A549 (cell line): ENCODE measurements at regions not wholly inside any gene's neighbourhood (a gene's known extent, or its start where the extent isn't known, plus 50 kb on each side); places are given as distances from the start of the nearest gene placed in this dataset.

Experiments used
- ATAC-seq, 2 experiments: fragments of 200-7000 bp in 1 of 2; fragments of >200 bp in 1 of 2; cut with Nextera tagmentation in 1 of 2; cut with Tn5 transposase in 1 of 2; 3 replicates each; pipeline versions ENCODE4 v1.8.0 to v1.9.1; 2018 to 2020; ENCODE audit warnings: mild to moderate bottlenecking in 1 of 2, moderate library complexity in 1 of 2
- CTCF ChIA-PET: fragments of 300-600 bp; sonication (Branson Sonifier 250); formaldehyde crosslinking; extraction: SDS; loops from one replicate; lab custom pipeline; 2021; ENCODE audit warnings: antibody characterized with exemption, inconsistent platforms; lab: Yijun Ruan, JAX
- POLR2A ChIA-PET: fragments of 350-600 bp; formaldehyde crosslinking; extraction: SDS; loops from one replicate; lab custom pipeline; 2021; ENCODE audit warnings: antibody characterized with exemption, inconsistent platforms; lab: Yijun Ruan, JAX
- DNase-seq, 2 experiments: peaks; one replicate each; pipeline versions ENCODE4 v3.0.0 to v3.0.0-alpha.2; 2011 to 2016; ENCODE audit warnings: low read depth in 1 of 2, low spot score in 1 of 2
- FAIRE-seq: peaks from 2 replicates; lab custom pipeline; 2011; peaks lifted over from hg19 to GRCh38; lab: Jason Lieb, UNC
- H3K27ac ChIP-seq, 2 experiments: fragments of >200 bp; sonication (Bioruptor Twin); formaldehyde crosslinking; 3 replicates each; pipeline ENCODE4 v1.5.1; 2016 to 2017
- H3K4me1 ChIP-seq: fragments of >200 bp; sonication (Bioruptor Twin); formaldehyde crosslinking; 3 replicates; pipeline ENCODE4 v1.6.1; 2016
- H3K4me2 ChIP-seq: fragments of >200 bp; sonication (Bioruptor Twin); formaldehyde crosslinking; 3 replicates; pipeline ENCODE4 v1.6.1; 2016
- H3K4me3 ChIP-seq: fragments of >200 bp; sonication (Bioruptor Twin); formaldehyde crosslinking; 3 replicates; pipeline ENCODE4 v1.5.1; 2016
- H3K9me3 ChIP-seq: fragments of >200 bp; sonication (Bioruptor Twin); formaldehyde crosslinking; 3 replicates; pipeline ENCODE4 v1.6.1; 2016
- ATOH8 ChIP-seq: fragments of 250-450 bp; sonication (Bioruptor Pico); IDR thresholded peaks from 2 replicates; pipeline ENCODE4 v1.5.0; 2020; ENCODE audit warnings: low read depth, mild to moderate bottlenecking, moderate library complexity
- BHLHE40 ChIP-seq: IDR thresholded peaks from 2 replicates; pipeline ENCODE4 v1.6.1; 2012; ENCODE audit warnings: low read depth, low read length, inconsistent platforms
- CBX8 ChIP-seq: fragments of 200-600 bp; sonication (generic); IDR thresholded peaks from 2 replicates; pipeline ENCODE4 v1.6.1; 2016
- CHD2 ChIP-seq: fragments of 150-350 bp; IDR thresholded peaks from 2 replicates; pipeline ENCODE4 v1.6.1; 2014; ENCODE audit warnings: low read length; ENCODE audit not compliant: partially characterized antibody
- CTCF ChIP-seq: fragments of >200 bp; sonication (Bioruptor Twin); formaldehyde crosslinking; IDR thresholded peaks from 3 replicates; pipeline ENCODE4 v1.5.1; 2016
- EHF ChIP-seq: fragments of 250-450 bp; sonication (Bioruptor Pico); IDR thresholded peaks from 2 replicates; pipeline ENCODE4 v1.5.0; 2020; ENCODE audit warnings: mild to moderate bottlenecking
- EP300 ChIP-seq, 2 experiments: fragments of >200 bp; sonication (Bioruptor Twin); formaldehyde crosslinking; IDR thresholded peaks; 2 replicates in 1 of 2; 3 replicates in 1 of 2; pipeline ENCODE4 v1.6.1; 2016 to 2017
- FOSL2 ChIP-seq, 2 experiments: fragments of 450-650 bp in 1 of 2; fragments of >200 bp in 1 of 2; sonication (Bioruptor Twin) in 1 of 2; formaldehyde crosslinking; IDR thresholded peaks; 2 replicates each; pipeline versions ENCODE4 v1.5.0 to v1.6.1; 2016 to 2020; ENCODE audit warnings: mild to moderate bottlenecking in 1 of 2, moderate library complexity in 1 of 2
- FOXS1 ChIP-seq: fragments of 250-450 bp; sonication (Bioruptor Pico); IDR thresholded peaks from 2 replicates; pipeline ENCODE4 v1.5.0; 2020; ENCODE audit warnings: mild to moderate bottlenecking, moderate library complexity
- GATA3 ChIP-seq: IDR thresholded peaks from 2 replicates; pipeline ENCODE4 v1.6.1; 2012; ENCODE audit warnings: borderline replicate concordance
- KDM5A ChIP-seq: fragments of 200-600 bp; sonication (generic); IDR thresholded peaks from 2 replicates; pipeline ENCODE4 v1.6.1; 2016; ENCODE audit warnings: antibody characterized with exemption, mild to moderate bottlenecking
- MAFK ChIP-seq: fragments of 450-650 bp; IDR thresholded peaks from 2 replicates; pipeline ENCODE4 v1.6.1; 2014; ENCODE audit not compliant: partially characterized antibody
- MAX ChIP-seq: IDR thresholded peaks from 2 replicates; pipeline ENCODE4 v1.6.1; 2012
- MAZ ChIP-seq: fragments of 150-350 bp; IDR thresholded peaks from 2 replicates; pipeline ENCODE4 v1.6.1; 2014; ENCODE audit warnings: antibody characterized with exemption, low read depth, low read length, borderline replicate concordance
- MYC ChIP-seq: IDR thresholded peaks from 2 replicates; pipeline ENCODE4 v1.6.1; 2012; ENCODE audit warnings: mild to moderate bottlenecking, inconsistent platforms, low read length, improper control_type of control experiment, borderline replicate concordance
- NFE2L2 ChIP-seq: fragments of 150-350 bp; conservative IDR thresholded peaks from 2 replicates; pipeline ENCODE4 v1.6.1; 2014; ENCODE audit warnings: low read length
- PBX3 ChIP-seq: IDR thresholded peaks from 2 replicates; pipeline ENCODE4 v1.6.1; 2012
- POLR2A ChIP-seq: IDR thresholded peaks from 2 replicates; pipeline ENCODE4 v1.6.1; 2012; ENCODE audit warnings: mild to moderate bottlenecking, low read length
- POLR2AphosphoS2 ChIP-seq: conservative IDR thresholded peaks from 2 replicates; pipeline ENCODE4 v1.6.1; 2012; ENCODE audit warnings: low read length, improper control_type of control experiment, inconsistent platforms
- RAD21 ChIP-seq, 2 experiments: fragments of >200 bp in 1 of 2; sonication (Bioruptor Twin) in 1 of 2; formaldehyde crosslinking in 1 of 2; IDR thresholded peaks in 1 of 2; conservative IDR thresholded peaks in 1 of 2; 2 replicates in 1 of 2; 3 replicates in 1 of 2; pipeline ENCODE4 v1.6.1; 2012 to 2018; ENCODE audit warnings: inconsistent platforms in 1 of 2
- RARB ChIP-seq: fragments of 250-450 bp; sonication (Bioruptor Pico); IDR thresholded peaks from 2 replicates; pipeline ENCODE4 v1.8.0; 2021; ENCODE audit warnings: mild to moderate bottlenecking, moderate library complexity
- REST ChIP-seq: fragments of 200-600 bp; sonication (generic); IDR thresholded peaks from 2 replicates; pipeline ENCODE4 v1.6.1; 2016; ENCODE audit warnings: antibody characterized with exemption, mild to moderate bottlenecking, moderate library complexity
- SREBF2 ChIP-seq: fragments of 450-650 bp; IDR thresholded peaks from 2 replicates; pipeline ENCODE4 v1.6.1; 2014; ENCODE audit warnings: mild to moderate bottlenecking, moderate library complexity
- USF2 ChIP-seq: fragments of 450-650 bp; IDR thresholded peaks from 2 replicates; pipeline ENCODE4 v1.6.1; 2014; ENCODE audit warnings: antibody characterized with exemption
- ZNF302 ChIP-seq: fragments of 250-450 bp; sonication (Bioruptor Pico); IDR thresholded peaks from 2 replicates; pipeline ENCODE4 v1.9.0; 2021; ENCODE audit warnings: inconsistent platforms, mild to moderate bottlenecking, moderate library complexity
- ZSCAN20 ChIP-seq: fragments of 250-450 bp; sonication (Bioruptor Pico); IDR thresholded peaks from 2 replicates; pipeline ENCODE4 v1.8.0; 2022; ENCODE audit warnings: mild to moderate bottlenecking, moderate library complexity
- WGBS: methylation state at CpG from one replicate; pipeline ENCODE4 v1.1.6; 2017; ENCODE audit errors: missing lambda C conversion rate; 5-methylcytosine and 5-hydroxymethylcytosine counted together

GRCh38 chr2:18975506-18976167 is 382.8 kb downstream of the OSR1 start:
- no peak for TF ChIP-seq CHD2
- TF ChIP-seq ZNF302, result no peak
- no peak for TF ChIP-seq POLR2AphosphoS2
- TF ChIP-seq CTCF, result no peak
- no peak for TF ChIP-seq KDM5A
- no peak for TF ChIP-seq REST
- TF ChIP-seq MAX, result no peak
- no peak for TF ChIP-seq GATA3
- TF ChIP-seq, all 56 proteins: peak for 0
- Histone ChIP-seq H3K4me2 (no peak overlapping the region), H3K9me3 (no peaks in the 10 kb centered on the region), H3K27ac (no peak overlapping the region), H3K4me1 (peaks cover 13% of the 10 kb centered on the region), H3K4me3 (no peak overlapping the region)
- POLR2A ChIA-PET, result no interaction called here
- DNase-seq, result no peak
- CTCF ChIA-PET, result interaction anchor here (1.1 kb wide), 1 partner anchor 52 kb away, joined by 3 read pairs; no protein-coding TSS in a partner anchor
- WGBS, result 65% methylated on average over 9 of the region's 9 CpGs
- no peak for FAIRE-seq
- no peak for ATAC-seq

- DNase-seq (no peak), ATAC-seq (no peak), FAIRE-seq (no peak)
- H3K27ac ChIP-seq, result no peak overlapping the region
- ChIA-PET POLR2A (no interaction called here), CTCF (interaction anchor here (0.6 to 1.0 kb wide), 3 partner anchors 33 to 854 kb away, joined by 3 to 4 read pairs (median 3); no protein-coding TSS in a partner anchor)
- H3K4me1 ChIP-seq, result peaks cover 20% of the 10 kb centered on the region
- TF ChIP-seq RAD21 (conservative IDR thresholded peaks at IDR 0.05 in 1 of 2, IDR thresholded peaks at IDR 0.05 in 1 of 2) (no peak), POLR2AphosphoS2 (no peak), RARB (CRISPR knock-in tag) (no peak), NFE2L2 (no peak), ZSCAN20 (CRISPR knock-in tag) (no peak), FOSL2 (IDR thresholded peaks at IDR 0.05) (no peak), FOSL2 (CRISPR knock-in tag; IDR thresholded peaks at IDR 0.05) (peak; percentile 23; the same call in 1 of the 2 replicates), CHD2 (no peak)
- no peak overlapping the region for H3K4me3 ChIP-seq
- peak overlapping the region; percentile 47; the same call in 2 of the 3 replicates for H3K4me2 ChIP-seq
- H3K9me3 ChIP-seq, result no peaks in the 10 kb centered on the region
Observed at GRCh38 chr2:18971628-18972027, 382.3 kb upstream of the NT5C1B start.

- no peak overlapping the region; a peak in 1 of 6 replicates for H3K27ac ChIP-seq
- H3K4me2 ChIP-seq, result peak overlapping the region; percentile 47
- no peak for DNase-seq
- ATAC-seq, result peak; percentile 21 to 64; a peak in 3 of 6 replicates
- POLR2A ChIA-PET, result no interaction called here
- no peak for FAIRE-seq
- no peak overlapping the region for H3K4me3 ChIP-seq
- peaks cover 20% of the 10 kb centered on the region for H3K4me1 ChIP-seq
- TF ChIP-seq MAZ (no peak), RAD21 (conservative IDR thresholded peaks at IDR 0.05 in 1 of 2, IDR thresholded peaks at IDR 0.05 in 1 of 2) (no peak), BHLHE40 (no peak), EP300 (IDR thresholded peaks at IDR 0.05) (no peak), CBX8 (no peak), FOXS1 (CRISPR knock-in tag) (no peak), MAFK (no peak), GATA3 (no peak), POLR2A (no peak), PBX3 (no peak), ATOH8 (CRISPR knock-in tag) (no peak), USF2 (no peak; the same call in 1 of the 2 replicates), MYC (no peak), SREBF2 (no peak), EHF (CRISPR knock-in tag) (no peak)
- CTCF ChIA-PET, result interaction anchor here (0.6 to 1.0 kb wide), 3 partner anchors 33 to 855 kb away, joined by 3 to 4 read pairs (median 3); no protein-coding TSS in a partner anchor
- 73% methylated on average over 3 of the region's 3 CpGs for WGBS
- no peaks in the 10 kb centered on the region for H3K9me3 ChIP-seq
Observed at GRCh38 chr2:18971069-18971378, 381.7 kb upstream of the NT5C1B start.
